ENCODE measurements at regions not wholly inside any gene's neighbourhood (a gene's known extent, or its start where the extent isn't known, plus 50 kb on each side); places are given as distances from the start of the nearest gene placed in this dataset.

GRCh38 chr1:4309676-4310320 lies 344.6 kb upstream of the AJAP1 start:
- H3K27ac Mint-ChIP-seq: no peak overlapping the region
- ATAC-seq (replicated peaks) (no peak), DNase-seq (no peak)
- no peak overlapping the region for H3K4me3 Mint-ChIP-seq
- peaks cover 10 to 27% of the 10 kb centered on the region in 2 donors for H3K27me3 Mint-ChIP-seq
- H3K4me1 Mint-ChIP-seq (ENCODE audit: low read depth in 2 of 2): no peaks in the 10 kb centered on the region
- no peaks in the 10 kb centered on the region for H3K36me3 Mint-ChIP-seq (ENCODE audit: insufficient read depth)
- peaks cover 12 to 14% of the 10 kb centered on the region in 2 donors for H3K9me3 Mint-ChIP-seq

- ATAC-seq (replicated peaks) (no peak), DNase-seq (no peak)
- Mint-ChIP-seq H3K9me3 (peaks cover 16 to 19% of the 10 kb centered on the region in 2 donors), H3K27ac (no peak overlapping the region), H3K4me1 (ENCODE audit: low read depth in 2 of 2) (no peaks in the 10 kb centered on the region), H3K36me3 (ENCODE audit: insufficient read depth) (no peaks in the 10 kb centered on the region), H3K4me3 (no peak overlapping the region), H3K27me3 (peaks cover 10 to 27% of the 10 kb centered on the region in 2 donors)
Measured at GRCh38 chr1:4310396-4310923, 343.9 kb upstream of the AJAP1 start.

- Mint-ChIP-seq H3K36me3 (ENCODE audit: insufficient read depth) (no peaks in the 10 kb centered on the region), H3K27me3 (peaks cover 23 to 42% of the 10 kb centered on the region in 2 donors), H3K9me3 (peaks cover 16 to 18% of the 10 kb centered on the region in 2 donors), H3K4me1 (ENCODE audit: low read depth in 2 of 2) (no peaks in the 10 kb centered on the region), H3K27ac (no peak overlapping the region), H3K4me3 (no peak overlapping the region)
- DNase-seq (no peak), ATAC-seq (replicated peaks) (no peak)
Measured at GRCh38 chr1:4312024-4312423, 342.4 kb upstream of the AJAP1 start.

- no peak overlapping the region for H3K27ac Mint-ChIP-seq
- peaks cover 16 to 18% of the 10 kb centered on the region in 2 donors for H3K9me3 Mint-ChIP-seq
- H3K27me3 Mint-ChIP-seq: peaks cover 27 to 36% of the 10 kb centered on the region in 2 donors
- no peaks in the 10 kb centered on the region for H3K36me3 Mint-ChIP-seq (ENCODE audit: insufficient read depth)
- no peak for ATAC-seq (replicated peaks)
- H3K4me3 Mint-ChIP-seq: no peak overlapping the region
- DNase-seq: no peak
- no peaks in the 10 kb centered on the region for H3K4me1 Mint-ChIP-seq (ENCODE audit: low read depth in 2 of 2)
Measured at GRCh38 chr1:4315202-4315601, 339.2 kb upstream of the AJAP1 start.

- Mint-ChIP-seq H3K27ac (no peak overlapping the region), H3K9me3 (peaks cover 15 to 18% of the 10 kb centered on the region in 2 donors), H3K4me3 (no peak overlapping the region), H3K36me3 (ENCODE audit: insufficient read depth) (no peaks in the 10 kb centered on the region), H3K4me1 (ENCODE audit: low read depth in 2 of 2) (no peaks in the 10 kb centered on the region), H3K27me3 (peaks cover 19 to 27% of the 10 kb centered on the region in 2 donors)
- no peak for DNase-seq
- no peak for ATAC-seq (replicated peaks)
Measured at GRCh38 chr1:4317207-4317606, 337.2 kb upstream of the AJAP1 start.

- Mint-ChIP-seq H3K27ac (no peak overlapping the region), H3K9me3 (peaks cover 9 to 18% of the 10 kb centered on the region in 2 donors), H3K27me3 (peaks cover 17 to 34% of the 10 kb centered on the region in 2 donors), H3K4me3 (no peak overlapping the region), H3K4me1 (ENCODE audit: low read depth in 2 of 2) (no peaks in the 10 kb centered on the region), H3K36me3 (ENCODE audit: insufficient read depth) (no peaks in the 10 kb centered on the region)
- ATAC-seq (replicated peaks) (no peak), DNase-seq (no peak)
Measured at GRCh38 chr1:4318720-4319119, 335.7 kb upstream of the AJAP1 start.

- no peak overlapping the region for H3K4me3 Mint-ChIP-seq
- H3K36me3 Mint-ChIP-seq (ENCODE audit: insufficient read depth): no peaks in the 10 kb centered on the region
- DNase-seq: no peak
- peaks cover 8 to 14% of the 10 kb centered on the region in 2 donors for H3K9me3 Mint-ChIP-seq
- no peaks in the 10 kb centered on the region for H3K4me1 Mint-ChIP-seq (ENCODE audit: low read depth in 2 of 2)
- H3K27ac Mint-ChIP-seq: no peak overlapping the region
- H3K27me3 Mint-ChIP-seq: peaks cover 17 to 34% of the 10 kb centered on the region in 2 donors
- ATAC-seq (replicated peaks): no peak
Measured at GRCh38 chr1:4319496-4319895, 334.9 kb upstream of the AJAP1 start.

- ATAC-seq (replicated peaks) (no peak), DNase-seq (no peak)
- Mint-ChIP-seq H3K36me3 (ENCODE audit: insufficient read depth) (no peaks in the 10 kb centered on the region), H3K27me3 (peaks cover 0 to 34% of the 10 kb centered on the region in 2 donors), H3K4me3 (no peak overlapping the region), H3K9me3 (peaks cover 0 to 3% of the 10 kb centered on the region in 2 donors), H3K4me1 (ENCODE audit: low read depth in 2 of 2) (no peaks in the 10 kb centered on the region), H3K27ac (no peak overlapping the region)
Measured at GRCh38 chr1:4322881-4323280, 331.5 kb upstream of the AJAP1 start.

GRCh38 chr1:4323309-4323708 lies 331.1 kb upstream of the AJAP1 start:
- peaks cover 3 to 38% of the 10 kb centered on the region in 2 donors for H3K27me3 Mint-ChIP-seq
- H3K36me3 Mint-ChIP-seq (ENCODE audit: insufficient read depth): no peaks in the 10 kb centered on the region
- ATAC-seq (replicated peaks) (no peak), DNase-seq (no peak)
- no peaks in the 10 kb centered on the region for H3K4me1 Mint-ChIP-seq (ENCODE audit: low read depth in 2 of 2)
- H3K4me3 Mint-ChIP-seq: no peak overlapping the region
- H3K9me3 Mint-ChIP-seq: peaks cover 0 to 3% of the 10 kb centered on the region in 2 donors
- no peak overlapping the region for H3K27ac Mint-ChIP-seq

- Mint-ChIP-seq H3K4me3 (no peak overlapping the region), H3K4me1 (ENCODE audit: low read depth in 2 of 2) (no peaks in the 10 kb centered on the region), H3K27me3 (peaks cover 13 to 43% of the 10 kb centered on the region in 2 donors), H3K9me3 (peaks cover 0 to 3% of the 10 kb centered on the region in 2 donors), H3K27ac (no peak overlapping the region), H3K36me3 (ENCODE audit: insufficient read depth) (no peaks in the 10 kb centered on the region)
- DNase-seq (no peak), ATAC-seq (replicated peaks) (no peak)
Measured at GRCh38 chr1:4324525-4324924, 329.9 kb upstream of the AJAP1 start.

GRCh38 chr1:4327142-4327541 lies 327.3 kb upstream of the AJAP1 start:
- peaks cover 13 to 56% of the 10 kb centered on the region in 2 donors for H3K27me3 Mint-ChIP-seq
- H3K4me1 Mint-ChIP-seq (ENCODE audit: low read depth in 2 of 2): no peaks in the 10 kb centered on the region
- H3K4me3 Mint-ChIP-seq: no peak overlapping the region
- no peaks in the 10 kb centered on the region for H3K9me3 Mint-ChIP-seq
- H3K27ac Mint-ChIP-seq: no peak overlapping the region
- DNase-seq: no peak
- ATAC-seq (replicated peaks): no peak
- H3K36me3 Mint-ChIP-seq (ENCODE audit: insufficient read depth): no peaks in the 10 kb centered on the region

- no peak for ATAC-seq (replicated peaks)
- H3K27me3 Mint-ChIP-seq: peaks cover 16 to 50% of the 10 kb centered on the region in 2 donors
- H3K4me3 Mint-ChIP-seq: no peak overlapping the region
Measured at GRCh38 chr1:4328402-4329071, 325.9 kb upstream of the AJAP1 start.

GRCh38 chr1:4330805-4331766 lies 323.3 kb upstream of the AJAP1 start:
- Mint-ChIP-seq H3K4me3 (no peak overlapping the region), H3K36me3 (ENCODE audit: insufficient read depth) (no peaks in the 10 kb centered on the region), H3K4me1 (ENCODE audit: low read depth in 2 of 2) (no peaks in the 10 kb centered on the region), H3K27ac (no peak overlapping the region), H3K9me3 (peaks cover 2 to 7% of the 10 kb centered on the region in 2 donors), H3K27me3 (peaks cover 18 to 50% of the 10 kb centered on the region in 2 donors)
- ATAC-seq (replicated peaks): no peak
- no peak for DNase-seq

More at GRCh38 chr1:4328402-4329071, 325.9 kb upstream of the AJAP1 start:
- no peaks in the 10 kb centered on the region for H3K36me3 Mint-ChIP-seq (ENCODE audit: insufficient read depth)
- no peak overlapping the region for H3K27ac Mint-ChIP-seq
- H3K9me3 Mint-ChIP-seq: peaks cover 2 to 3% of the 10 kb centered on the region in 2 donors
- no peaks in the 10 kb centered on the region for H3K4me1 Mint-ChIP-seq (ENCODE audit: low read depth in 2 of 2)
- no peak for DNase-seq

Measured in effector memory CD8-positive, alpha-beta T cell (primary cell).